Left renal cortex interstitium (tissue), 4 donors: ENCODE measurements at regions not wholly inside any gene's neighbourhood (a gene's known extent, or its start where the extent isn't known, plus 50 kb on each side); places are given as distances from the start of the nearest gene placed in this dataset.
A peak's percentile ranks its signal among the peaks of the same experiment; 100 is the strongest.

Experiments
- DNase-seq, 4 donors: peaks; one replicate each; pipeline ENCODE4 v3.0.0-alpha.2; 2013; ENCODE audit warnings: low read depth in 4 of 4, low spot score in 2 of 4, missing footprints in 1 of 4

- no peak for DNase-seq
Measured at GRCh38 chr15:94021621-94022320, 209.6 kb upstream of the MCTP2 start.

GRCh38 chr15:94019062-94019461, 212.3 kb upstream of the MCTP2 start:
- no peak for DNase-seq

- no peak for DNase-seq
Measured at GRCh38 chr15:94015324-94015723, 216.0 kb upstream of the MCTP2 start.

- DNase-seq = no peak
Measured at GRCh38 chr15:94008104-94009074, 223.0 kb upstream of the MCTP2 start.

GRCh38 chr15:94004697-94005096, 226.7 kb upstream of the MCTP2 start:
- DNase-seq = no peak

- DNase-seq = no peak
Measured at GRCh38 chr15:94002041-94002440, 229.3 kb upstream of the MCTP2 start.

GRCh38 chr15:94001255-94001801, 230.0 kb upstream of the MCTP2 start:
- DNase-seq = no peak

- no peak for DNase-seq
Measured at GRCh38 chr15:94000606-94001005, 230.8 kb upstream of the MCTP2 start.

GRCh38 chr15:93997071-93997658, 234.2 kb upstream of the MCTP2 start:
- DNase-seq = no peak

GRCh38 chr15:93989440-93989998, 241.8 kb upstream of the MCTP2 start:
- no peak for DNase-seq

GRCh38 chr15:93987068-93987467, 244.3 kb upstream of the MCTP2 start:
- DNase-seq = no peak

- DNase-seq = no peak
Measured at GRCh38 chr15:93986400-93986984, 244.9 kb upstream of the MCTP2 start.

GRCh38 chr15:93985925-93986324, 245.4 kb upstream of the MCTP2 start:
- no peak for DNase-seq

- DNase-seq = no peak
Measured at GRCh38 chr15:93985176-93985575, 246.2 kb upstream of the MCTP2 start.

GRCh38 chr15:93983526-93983925, 247.8 kb upstream of the MCTP2 start:
- DNase-seq = no peak

- DNase-seq = peak in 2 of 4 donors; percentile 13 to 21
Measured at GRCh38 chr15:93982226-93982727, 249.1 kb upstream of the MCTP2 start.

GRCh38 chr15:93981706-93982105, 249.7 kb upstream of the MCTP2 start:
- DNase-seq = no peak

GRCh38 chr15:93980261-93980911, 251.0 kb upstream of the MCTP2 start:
- no peak for DNase-seq

GRCh38 chr15:93974804-93975481, 256.4 kb upstream of the MCTP2 start:
- DNase-seq = peak in 1 of 4 donors; percentile 40
